Fibroblast of the aortic adventitia (primary cell): ENCODE measurements at regions not wholly inside any gene's neighbourhood (a gene's known extent, or its start where the extent isn't known, plus 50 kb on each side); places are given as distances from the start of the nearest gene placed in this dataset.
A peak's percentile ranks its signal among the peaks of the same experiment; 100 is the strongest.

Source experiments
- DNase-seq: peaks from one replicate; pipeline ENCODE4 v3.0.0-alpha.2; 2010; ENCODE audit warnings: low read depth
- H3K4me3 ChIP-seq: 2 replicates; pipeline ENCODE4 v1.5.1; 2011; ENCODE audit warnings: low read depth, mild to moderate bottlenecking, control low read depth, low read length, moderate library complexity
- TF ChIP-seq, protein P1 (sequence below): IDR thresholded peaks from 2 replicates; pipeline ENCODE4 v1.5.1; 2011; ENCODE audit warnings: mild to moderate bottlenecking, low read length, control low read depth, inconsistent platforms; ENCODE audit not compliant: insufficient read depth

DNA sequence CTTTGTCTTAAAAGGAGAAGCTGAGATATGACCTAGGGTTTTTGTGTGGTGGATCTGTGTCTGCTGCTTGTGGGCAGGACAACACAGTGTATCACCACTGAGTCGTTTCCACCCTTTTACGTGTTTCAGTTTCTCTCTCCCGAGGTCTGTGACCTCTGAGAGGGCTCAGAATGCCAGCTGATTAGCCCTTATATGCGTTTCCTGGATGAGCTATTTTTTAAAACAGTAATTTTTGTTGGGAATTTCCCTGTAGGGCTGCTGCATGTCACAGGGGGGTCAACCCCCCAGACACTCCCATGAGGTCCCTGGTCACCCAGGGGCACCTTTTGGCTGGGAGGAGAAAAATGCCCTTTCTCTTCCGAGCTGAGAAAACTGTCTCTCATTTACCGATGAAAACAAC, 170.4 kb upstream of the CASK start:
- peak; percentile 34 for DNase-seq
- H3K4me3 ChIP-seq: no peak overlapping the region
- TF ChIP-seq, protein P1, sequence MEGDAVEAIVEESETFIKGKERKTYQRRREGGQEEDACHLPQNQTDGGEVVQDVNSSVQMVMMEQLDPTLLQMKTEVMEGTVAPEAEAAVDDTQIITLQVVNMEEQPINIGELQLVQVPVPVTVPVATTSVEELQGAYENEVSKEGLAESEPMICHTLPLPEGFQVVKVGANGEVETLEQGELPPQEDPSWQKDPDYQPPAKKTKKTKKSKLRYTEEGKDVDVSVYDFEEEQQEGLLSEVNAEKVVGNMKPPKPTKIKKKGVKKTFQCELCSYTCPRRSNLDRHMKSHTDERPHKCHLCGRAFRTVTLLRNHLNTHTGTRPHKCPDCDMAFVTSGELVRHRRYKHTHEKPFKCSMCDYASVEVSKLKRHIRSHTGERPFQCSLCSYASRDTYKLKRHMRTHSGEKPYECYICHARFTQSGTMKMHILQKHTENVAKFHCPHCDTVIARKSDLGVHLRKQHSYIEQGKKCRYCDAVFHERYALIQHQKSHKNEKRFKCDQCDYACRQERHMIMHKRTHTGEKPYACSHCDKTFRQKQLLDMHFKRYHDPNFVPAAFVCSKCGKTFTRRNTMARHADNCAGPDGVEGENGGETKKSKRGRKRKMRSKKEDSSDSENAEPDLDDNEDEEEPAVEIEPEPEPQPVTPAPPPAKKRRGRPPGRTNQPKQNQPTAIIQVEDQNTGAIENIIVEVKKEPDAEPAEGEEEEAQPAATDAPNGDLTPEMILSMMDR: no peak

DNA sequence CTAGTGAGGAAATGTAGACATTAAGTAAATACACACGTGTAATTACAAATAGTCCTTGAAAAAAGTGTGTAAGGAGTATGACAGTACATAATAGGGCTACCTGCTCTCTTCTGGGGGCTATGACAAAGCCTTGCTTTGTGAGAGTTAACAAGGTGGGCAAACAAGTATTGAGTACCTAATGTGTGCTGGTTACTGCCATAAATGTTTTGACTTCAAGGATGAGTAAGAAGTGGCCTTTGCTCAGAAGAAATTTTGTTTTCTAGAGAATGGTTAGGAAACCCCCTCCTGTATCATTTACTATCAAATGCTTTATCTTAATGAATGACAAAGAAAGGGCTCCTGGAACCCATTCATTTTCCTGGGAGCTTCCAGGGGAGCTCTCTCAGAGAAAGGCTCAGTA, 167.0 kb upstream of the CASK start:
- TF ChIP-seq, protein P1: no peak
- no peak for DNase-seq
- no peak overlapping the region for H3K4me3 ChIP-seq

DNA sequence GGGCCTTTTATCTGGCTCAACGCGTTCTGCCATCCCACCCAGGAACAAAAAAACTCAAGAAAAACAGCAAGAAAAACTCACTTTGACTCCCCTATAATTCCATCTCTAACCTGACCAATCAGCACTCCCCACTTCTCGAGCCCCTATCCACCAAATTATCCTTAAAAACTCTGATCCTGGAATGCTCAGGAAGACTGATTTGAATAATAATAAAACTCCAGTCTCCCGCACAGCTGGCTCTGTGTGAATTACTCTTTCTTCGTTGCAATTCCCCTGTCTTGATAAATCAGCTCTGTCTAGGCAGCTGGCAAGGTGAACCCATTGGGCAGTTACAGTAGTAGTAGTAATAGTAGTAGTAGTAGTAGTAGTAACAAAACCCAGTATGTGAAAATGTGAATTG, 165.7 kb upstream of the CASK start:
- DNase-seq: no peak

DNA sequence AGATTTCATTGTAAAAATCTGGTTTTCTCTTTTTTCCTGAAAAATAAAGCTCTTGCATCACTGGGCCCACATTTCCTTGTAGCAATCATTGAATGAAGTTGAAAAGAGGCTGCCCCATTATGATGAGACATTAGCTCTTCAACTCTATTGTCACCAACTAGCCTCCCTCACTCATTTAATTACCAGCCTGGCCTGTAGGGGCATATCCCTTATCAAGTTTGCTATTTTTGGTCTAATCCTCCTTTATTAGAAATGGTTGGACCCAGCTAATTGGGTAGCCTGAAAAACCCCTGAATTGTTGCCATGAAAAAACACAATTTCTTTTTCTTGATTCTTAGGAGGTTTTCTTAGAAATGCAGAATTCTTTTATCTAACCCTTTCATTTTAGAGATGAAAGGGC, 164.6 kb upstream of the CASK start:
- TF ChIP-seq, protein P1: no peak
- H3K4me3 ChIP-seq: no peak overlapping the region

More for the DNA sequence above, 165.7 kb upstream of the CASK start:
- no peak overlapping the region for H3K4me3 ChIP-seq
- TF ChIP-seq, protein P1: no peak

DNA sequence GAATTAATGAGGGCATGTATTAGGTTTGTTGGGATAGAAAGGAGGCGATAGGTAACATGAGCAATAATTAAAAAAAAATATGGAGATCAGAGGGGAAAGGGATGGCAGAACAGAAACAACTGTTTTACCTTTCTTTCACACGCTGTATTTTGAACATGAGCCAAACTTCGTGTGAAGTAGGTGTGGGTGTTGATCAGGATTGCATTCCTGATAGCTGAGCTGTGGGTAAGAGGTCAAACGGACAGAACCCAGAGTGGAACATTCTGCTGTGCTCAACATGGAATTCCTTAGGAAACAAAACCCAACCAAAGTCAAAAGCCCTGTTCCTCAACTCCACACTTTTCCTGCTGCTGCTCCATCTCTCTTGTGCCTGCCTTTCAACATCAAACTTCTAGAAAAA, 162.5 kb upstream of the CASK start:
- no peak overlapping the region for H3K4me3 ChIP-seq
- TF ChIP-seq, protein P1: no peak
- DNase-seq: no peak

More for the DNA sequence above, 164.6 kb upstream of the CASK start:
- DNase-seq: no peak

DNA sequence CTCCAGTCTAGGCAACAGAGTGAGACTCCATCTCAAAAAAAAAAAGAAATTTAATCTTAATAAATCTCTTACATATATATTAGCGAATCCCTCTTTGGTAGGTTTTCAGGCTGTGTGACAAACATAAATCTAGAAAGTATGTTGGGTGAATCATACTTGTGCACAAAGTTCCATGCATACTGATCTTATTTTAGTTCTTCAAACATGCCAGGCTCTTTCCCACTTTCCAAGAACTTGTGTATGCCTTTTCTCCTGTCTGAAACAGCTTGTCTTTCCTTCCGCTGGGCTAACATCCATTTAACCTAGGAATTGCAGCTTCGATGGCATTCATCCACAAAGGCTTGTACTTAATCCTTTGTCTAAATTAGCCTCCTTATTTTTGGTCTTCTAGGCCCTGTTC, 156.6 kb upstream of the CASK start:
- TF ChIP-seq, protein P1: no peak
- peak; percentile 23 for DNase-seq
- no peak overlapping the region for H3K4me3 ChIP-seq

DNA sequence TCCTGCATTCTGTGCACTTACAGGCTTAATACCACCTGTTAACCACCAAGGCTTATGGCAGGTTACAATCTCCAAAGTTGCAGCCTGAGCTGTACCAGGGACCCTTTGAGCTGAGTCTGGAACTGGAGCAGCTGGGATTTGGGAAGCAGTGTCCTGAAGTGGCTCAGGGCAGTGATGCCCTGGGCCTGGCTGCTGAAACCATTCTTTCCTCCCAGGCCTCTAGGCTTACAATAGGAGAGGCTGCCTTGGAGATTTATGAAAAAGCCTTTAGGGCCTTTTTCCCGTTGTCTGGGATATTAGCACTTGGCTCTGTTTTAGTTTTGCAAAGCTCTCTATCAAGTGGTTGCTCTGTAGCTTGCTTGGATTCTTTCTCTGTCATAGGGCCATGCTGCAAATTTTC, 154.3 kb upstream of the CASK start:
- TF ChIP-seq, protein P1: no peak
- DNase-seq: no peak
- no peak overlapping the region for H3K4me3 ChIP-seq
